Esophagus squamous epithelium (tissue), 4 donors: ENCODE measurements at regions not wholly inside any gene's neighbourhood (a gene's known extent, or its start where the extent isn't known, plus 50 kb on each side); places are given as distances from the start of the nearest gene placed in this dataset.

Experiments used
- CTCF ChIP-seq, 6 experiments: fragments of 450-650 bp in 4 of 6; fragments of 200-600 bp in 2 of 6; sonication (generic) in 2 of 6; IDR thresholded peaks; one replicate each; pipeline ENCODE4 v1.5.1; 2016 to 2019; ENCODE audit warnings: antibody characterized with exemption in 6 of 6, mild to moderate bottlenecking in 4 of 6, moderate library complexity in 4 of 6
- POLR2A ChIP-seq, 4 donors: fragments of 450-650 bp; IDR thresholded peaks; one replicate each; pipeline ENCODE4 v1.6.1; 2017; ENCODE audit warnings: antibody characterized with exemption in 4 of 4, mild to moderate bottlenecking in 4 of 4, moderate library complexity in 3 of 4

- no peak for TF ChIP-seq CTCF (IDR thresholded peaks at IDR 0.05)
- no peak for TF ChIP-seq POLR2A (IDR thresholded peaks at IDR 0.05)
Observed at GRCh38 chr9:126063326-126063725, 263.3 kb upstream of the MVB12B start.
